GM10266 (cell line): ENCODE measurements at regions not wholly inside any gene's neighbourhood (a gene's known extent, or its start where the extent isn't known, plus 50 kb on each side); places are given as distances from the start of the nearest gene placed in this dataset.

Experiments used
- DNase-seq: peaks from one replicate; pipeline ENCODE4 v3.0.0; 2012; ENCODE audit errors: extremely low spot score
- TF ChIP-seq, protein P1 (sequence below): IDR thresholded peaks from 2 replicates; pipeline ENCODE4 v1.5.1; 2012; ENCODE audit warnings: mild to moderate bottlenecking, low read depth; ENCODE audit not compliant: control insufficient read depth, insufficient read depth; ENCODE audit errors: missing control alignments

DNA sequence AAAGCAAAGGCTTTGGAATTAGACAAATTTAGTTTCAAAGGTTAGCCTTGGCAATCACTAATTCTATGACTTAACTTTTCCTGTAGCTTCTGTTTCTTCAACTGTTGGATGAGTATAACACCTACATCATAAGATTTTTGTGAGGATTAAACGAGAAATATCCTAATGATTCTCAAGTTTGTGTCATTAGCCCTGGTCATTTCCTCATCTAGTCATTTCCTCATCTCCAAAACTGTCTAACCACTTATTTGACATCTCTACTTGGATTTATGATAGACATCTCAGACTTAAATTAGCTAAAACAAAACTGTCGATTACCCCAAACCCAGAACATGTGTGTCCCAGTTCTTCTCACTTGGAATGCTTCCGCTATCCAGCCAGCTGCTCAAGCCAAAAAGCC lies 80.2 kb upstream of the CHODL start:
- TF ChIP-seq, protein P1, sequence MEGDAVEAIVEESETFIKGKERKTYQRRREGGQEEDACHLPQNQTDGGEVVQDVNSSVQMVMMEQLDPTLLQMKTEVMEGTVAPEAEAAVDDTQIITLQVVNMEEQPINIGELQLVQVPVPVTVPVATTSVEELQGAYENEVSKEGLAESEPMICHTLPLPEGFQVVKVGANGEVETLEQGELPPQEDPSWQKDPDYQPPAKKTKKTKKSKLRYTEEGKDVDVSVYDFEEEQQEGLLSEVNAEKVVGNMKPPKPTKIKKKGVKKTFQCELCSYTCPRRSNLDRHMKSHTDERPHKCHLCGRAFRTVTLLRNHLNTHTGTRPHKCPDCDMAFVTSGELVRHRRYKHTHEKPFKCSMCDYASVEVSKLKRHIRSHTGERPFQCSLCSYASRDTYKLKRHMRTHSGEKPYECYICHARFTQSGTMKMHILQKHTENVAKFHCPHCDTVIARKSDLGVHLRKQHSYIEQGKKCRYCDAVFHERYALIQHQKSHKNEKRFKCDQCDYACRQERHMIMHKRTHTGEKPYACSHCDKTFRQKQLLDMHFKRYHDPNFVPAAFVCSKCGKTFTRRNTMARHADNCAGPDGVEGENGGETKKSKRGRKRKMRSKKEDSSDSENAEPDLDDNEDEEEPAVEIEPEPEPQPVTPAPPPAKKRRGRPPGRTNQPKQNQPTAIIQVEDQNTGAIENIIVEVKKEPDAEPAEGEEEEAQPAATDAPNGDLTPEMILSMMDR, result no peak
- no peak for DNase-seq

DNA sequence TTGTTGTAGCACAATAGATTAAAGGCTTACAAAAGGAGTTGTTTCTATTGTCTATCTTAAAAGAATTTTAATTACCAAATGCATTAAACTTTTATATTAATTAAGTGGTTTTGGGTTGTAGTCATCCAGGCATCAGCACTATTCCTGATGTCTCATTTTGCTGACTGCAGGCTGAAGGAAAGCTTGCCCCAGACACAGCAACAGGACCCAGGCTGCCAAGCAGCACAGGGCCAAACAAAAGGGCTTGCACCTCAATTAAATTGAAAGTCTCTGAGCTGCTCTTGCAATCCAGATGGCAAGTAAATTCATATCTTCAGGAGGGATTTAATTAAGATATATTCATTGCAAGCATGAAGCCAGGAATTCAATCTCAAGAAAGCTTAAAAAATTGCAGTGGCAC lies 80.7 kb upstream of the CHODL start:
- no peak for DNase-seq
- TF ChIP-seq, protein P1, result no peak

DNA sequence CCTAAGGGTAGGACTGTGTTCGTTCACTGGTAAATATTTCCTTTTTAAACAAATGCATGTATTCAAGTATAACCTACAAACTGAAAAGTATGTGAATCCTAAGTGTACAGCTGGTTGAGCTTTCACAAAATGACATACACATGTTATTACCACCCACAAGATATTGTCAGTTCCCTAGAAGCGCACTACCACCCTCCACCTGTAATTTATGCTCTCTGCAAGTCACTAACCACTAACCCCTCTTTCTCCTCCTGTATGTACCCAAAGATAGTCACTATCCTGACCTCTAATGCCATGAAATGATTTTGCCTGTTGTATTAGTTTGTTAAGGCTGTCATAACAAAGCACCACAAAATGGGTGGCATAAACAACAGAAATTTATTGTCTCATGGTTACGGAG lies 82.8 kb upstream of the CHODL start:
- no peak for DNase-seq
- TF ChIP-seq, protein P1, result no peak

DNA sequence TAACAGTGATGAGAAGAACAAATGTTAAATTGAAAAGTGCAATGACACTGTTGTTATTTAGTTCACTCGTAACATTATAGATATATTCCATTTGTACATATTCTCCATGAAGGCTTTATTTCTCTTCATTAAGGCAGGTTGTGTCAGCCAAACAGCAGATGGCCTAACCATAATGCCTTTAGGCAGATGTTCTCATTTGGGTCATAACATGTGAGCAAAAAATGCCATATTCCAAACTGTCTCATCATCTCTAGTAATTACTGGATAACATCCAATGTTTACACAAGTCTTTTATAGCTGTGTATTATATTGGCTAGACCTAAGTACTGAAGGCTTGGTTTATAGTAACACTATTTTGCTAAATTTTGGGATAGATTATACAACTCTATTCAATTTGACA lies 87.2 kb upstream of the CHODL start:
- TF ChIP-seq, protein P1, result no peak
- no peak for DNase-seq

DNA sequence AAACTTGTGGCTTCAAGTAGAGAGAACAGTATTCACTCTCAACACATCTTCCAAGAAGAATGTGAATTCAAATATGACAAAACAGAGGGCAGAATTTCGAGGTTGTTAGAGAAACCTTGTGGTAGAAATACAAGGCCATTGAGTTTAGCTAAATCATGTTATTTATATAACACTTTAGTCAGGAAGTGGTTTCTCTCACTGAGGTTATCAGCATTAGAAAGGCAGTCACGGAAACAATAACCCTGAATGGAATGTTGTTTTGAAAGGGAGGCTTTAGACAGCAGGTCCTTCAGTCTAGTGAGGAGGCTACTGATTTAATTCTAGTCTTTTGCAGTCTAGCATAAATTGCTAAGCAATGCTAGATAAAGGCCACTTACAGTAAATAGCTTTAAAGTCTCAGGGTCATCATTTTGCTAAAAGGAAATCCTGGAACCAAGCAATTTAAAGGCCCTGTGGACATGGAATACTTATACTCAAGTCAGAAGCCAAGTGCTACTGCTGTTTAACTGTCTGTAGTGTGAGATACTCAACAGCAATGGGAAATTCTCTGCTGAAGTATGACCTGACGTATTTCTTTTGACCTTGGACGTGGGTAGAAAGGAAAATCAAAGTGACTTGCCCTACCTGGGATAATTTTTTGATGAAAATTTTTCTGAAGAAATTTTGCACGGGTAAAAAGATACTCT lies 89.0 kb upstream of the CHODL start:
- no peak for DNase-seq
- TF ChIP-seq, protein P1, result no peak

DNA sequence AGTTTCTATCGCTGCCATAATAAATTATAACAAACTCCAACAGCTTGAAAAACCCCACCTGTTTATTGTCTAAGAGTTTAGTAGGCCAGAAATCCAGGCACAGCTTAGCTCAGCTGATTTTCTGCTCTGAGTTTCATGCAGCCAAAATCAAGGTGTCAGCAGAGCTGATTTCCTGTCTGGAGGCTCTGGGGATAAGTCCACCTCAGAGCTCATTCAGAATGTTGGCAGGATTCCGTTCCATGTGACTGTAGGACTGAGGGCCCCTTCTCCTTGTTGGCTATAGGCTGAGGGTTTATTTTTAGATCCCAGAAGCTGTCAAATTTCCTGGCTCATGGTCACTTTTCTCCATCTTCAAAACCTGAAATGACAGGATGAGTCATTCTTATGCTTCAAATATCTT lies 91.6 kb upstream of the CHODL start:
- TF ChIP-seq, protein P1, result no peak
- DNase-seq, result no peak

DNA sequence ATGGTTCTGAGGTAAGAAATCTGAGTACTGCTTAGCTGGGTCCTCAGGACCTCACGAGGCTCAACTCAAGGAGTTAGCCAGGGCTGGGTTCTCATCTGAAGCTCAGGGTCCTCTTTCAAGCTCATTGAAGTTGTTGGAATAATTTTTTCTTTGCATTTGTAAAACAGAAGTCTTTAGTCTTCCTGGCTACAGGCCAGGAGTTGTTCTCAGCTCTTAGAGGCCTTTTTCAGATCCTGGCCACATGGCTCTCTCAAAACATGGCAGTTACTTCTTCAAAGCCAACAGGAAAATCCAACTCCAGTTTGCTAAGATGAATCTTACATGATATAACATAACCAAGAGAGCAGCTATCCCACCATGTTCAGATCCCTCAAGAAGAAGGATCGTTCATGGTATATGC lies 92.3 kb upstream of the CHODL start:
- TF ChIP-seq, protein P1, result no peak
- DNase-seq, result no peak
